Right lung (tissue), 2 donors: ENCODE measurements at regions not wholly inside any gene's neighbourhood (a gene's known extent, or its start where the extent isn't known, plus 50 kb on each side); places are given as distances from the start of the nearest gene placed in this dataset.
"Not testable (repeated sequence)": the region's sequence is repeated elsewhere in the genome, so short reads cannot be mapped to it uniquely, and the experiment has no call there.

ENCODE experiments used
- DNase-seq, 2 donors: peaks; one replicate each; pipeline ENCODE4 v3.0.0-alpha.2; 2013

DNA sequence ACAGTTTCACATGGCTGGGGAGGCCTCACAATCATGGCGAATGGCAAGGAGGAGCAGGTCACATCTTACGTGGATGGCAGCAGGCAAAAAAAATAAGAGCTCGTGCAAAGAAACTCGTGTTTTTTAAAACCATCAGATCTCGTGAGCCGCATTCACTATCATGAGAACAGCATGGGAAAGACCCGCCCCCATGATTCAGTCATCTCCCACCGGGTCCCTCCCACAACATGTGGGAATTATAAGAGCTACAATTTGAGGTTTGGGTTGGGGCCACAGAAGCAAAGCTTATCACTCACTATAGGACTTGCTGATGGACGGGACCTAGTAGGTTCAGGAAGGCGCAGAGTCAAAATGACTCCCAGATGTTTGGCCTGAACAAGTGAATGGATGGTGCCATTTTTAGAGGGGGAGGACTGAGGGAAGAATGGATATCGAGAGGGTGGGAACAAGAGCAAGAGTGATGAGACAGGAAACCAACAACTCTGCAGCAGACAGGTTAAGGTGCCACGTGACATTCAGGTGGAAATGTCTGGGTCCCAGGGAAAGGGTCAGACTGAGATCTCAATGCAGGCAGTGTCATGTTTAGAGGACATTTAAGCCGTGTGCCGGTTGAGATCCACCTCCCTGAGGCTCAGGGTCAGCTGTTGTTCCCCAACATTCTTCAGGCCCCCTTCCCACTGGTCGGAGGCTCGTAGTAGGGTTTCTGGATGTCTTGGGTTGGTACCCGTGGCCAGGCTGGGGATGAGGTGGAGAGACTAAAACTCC is 85.7 kb downstream of the MYCN start:
- no peak for DNase-seq

DNA sequence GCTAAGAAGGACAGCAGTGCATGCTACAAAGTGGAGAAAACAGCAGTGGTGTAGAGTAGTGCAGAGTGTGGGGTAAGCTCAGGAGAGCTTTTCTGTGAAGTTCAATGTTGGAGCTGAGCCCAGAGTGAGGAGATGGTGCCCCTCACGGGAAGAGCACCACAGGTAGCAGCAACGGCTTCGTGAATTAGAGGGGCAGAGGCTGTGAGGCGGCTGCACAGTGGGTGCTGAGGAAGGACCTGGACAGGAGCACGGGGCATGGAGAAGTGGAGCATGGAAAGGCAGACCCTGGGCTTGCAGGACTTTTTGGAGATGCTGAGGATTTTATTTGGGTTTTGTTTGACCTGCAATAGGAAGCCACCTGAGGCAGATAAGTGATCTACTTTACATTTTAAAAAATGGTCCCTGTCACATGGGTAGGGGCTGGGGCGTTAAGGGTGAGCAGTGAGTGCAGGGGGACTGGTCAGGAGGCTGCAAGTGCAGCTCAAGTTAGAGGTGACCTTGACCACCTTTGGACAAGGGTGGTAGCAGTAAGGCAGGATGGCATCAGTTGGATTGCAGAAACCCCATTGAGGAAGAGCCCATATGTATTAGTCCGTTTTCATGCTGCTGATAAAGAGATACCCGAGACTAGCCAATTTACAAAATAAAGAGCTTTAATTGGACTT is 85.0 kb downstream of the MYCN start:
- DNase-seq, result no peak

DNA sequence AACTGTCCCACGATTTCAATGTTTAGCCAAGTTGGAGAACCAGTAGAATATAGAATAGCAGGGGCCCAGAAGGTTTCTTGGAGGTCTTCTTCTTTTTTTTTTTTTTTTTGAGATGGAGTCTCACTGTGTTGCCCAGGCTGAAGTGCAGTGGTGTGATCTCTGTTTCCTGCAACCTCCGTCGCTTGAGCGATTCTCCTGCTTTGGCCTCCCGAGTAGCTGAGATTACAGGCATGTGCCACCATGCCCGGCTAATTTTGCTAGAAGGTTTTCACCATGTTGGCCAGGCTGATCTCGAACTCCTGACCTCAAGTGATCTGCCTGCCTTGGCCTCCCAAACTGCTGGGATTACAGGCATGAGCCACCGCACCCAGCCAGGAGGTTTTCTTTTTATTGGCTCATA is 84.3 kb downstream of the MYCN start:
- not testable (repeated sequence) for DNase-seq

DNA sequence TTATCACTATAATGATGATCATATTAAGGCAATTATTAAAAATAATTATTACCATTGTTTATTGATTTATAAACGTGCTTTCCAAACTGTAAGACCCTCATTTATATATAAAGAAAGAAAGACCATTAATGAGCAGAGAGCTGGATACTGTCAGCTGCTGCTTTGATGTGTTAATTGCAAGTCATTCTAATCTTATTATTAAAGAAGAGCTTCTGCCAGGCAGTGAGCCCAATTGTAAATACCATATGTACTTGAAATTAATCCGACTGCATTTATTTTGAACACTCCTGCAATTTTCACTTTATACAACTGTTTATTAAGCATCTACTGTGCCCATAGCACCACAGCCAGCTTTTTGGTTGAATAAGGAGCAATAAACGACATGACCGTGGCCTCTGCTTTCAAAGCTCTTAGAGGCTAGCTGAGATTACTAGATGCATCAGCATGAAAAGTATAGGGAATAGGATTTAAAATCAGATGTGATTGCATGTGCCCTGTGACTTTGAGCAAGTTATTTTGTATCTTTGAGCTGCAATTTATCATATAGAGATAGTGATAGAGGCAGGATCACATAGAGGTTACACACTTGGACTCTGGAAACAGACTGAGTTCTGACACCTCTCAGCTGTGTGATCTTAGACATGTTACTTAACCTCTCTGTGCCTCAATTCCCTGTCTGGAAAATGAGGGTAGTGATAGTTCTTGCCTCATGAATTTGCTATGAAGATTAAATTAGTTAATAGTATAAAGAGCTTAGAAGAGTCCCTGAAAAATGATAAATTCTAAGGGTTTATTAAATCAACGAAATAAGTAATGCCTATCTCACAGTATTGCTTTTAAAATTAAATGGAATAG is 83.4 kb downstream of the MYCN start:
- no peak for DNase-seq

DNA sequence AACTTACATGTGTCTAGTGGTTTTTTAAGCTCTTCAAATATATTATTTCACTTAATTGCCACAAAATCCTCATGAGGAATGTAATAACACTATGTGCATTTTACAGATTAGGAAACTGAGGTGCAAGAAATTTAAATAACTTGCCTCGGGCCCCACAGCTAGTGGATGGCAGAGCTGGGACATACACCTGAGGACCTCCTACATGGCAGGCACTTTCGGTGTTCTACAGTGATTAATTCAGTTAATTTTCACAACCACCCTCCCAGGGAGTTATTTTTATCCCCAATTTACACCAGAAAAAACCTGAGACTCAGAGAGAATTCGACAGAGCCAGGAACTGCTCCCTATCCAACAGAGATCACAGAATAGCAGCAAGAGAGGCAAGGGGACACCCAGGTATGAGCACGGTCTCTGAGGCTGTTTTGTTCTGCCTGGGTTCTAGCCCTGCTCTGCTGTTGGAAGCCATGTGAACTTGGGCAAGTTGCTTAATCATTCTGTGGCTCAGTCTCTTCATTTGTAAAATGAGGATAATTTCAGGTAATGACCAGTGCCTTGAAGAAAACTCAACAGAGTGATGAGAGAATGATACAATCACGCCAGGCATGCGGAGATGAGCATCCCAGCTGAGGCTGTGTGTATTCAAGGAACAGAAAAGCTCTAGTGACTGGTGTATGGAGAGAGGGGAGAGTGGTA is 82.3 kb downstream of the MYCN start:
- DNase-seq, result no peak

DNA sequence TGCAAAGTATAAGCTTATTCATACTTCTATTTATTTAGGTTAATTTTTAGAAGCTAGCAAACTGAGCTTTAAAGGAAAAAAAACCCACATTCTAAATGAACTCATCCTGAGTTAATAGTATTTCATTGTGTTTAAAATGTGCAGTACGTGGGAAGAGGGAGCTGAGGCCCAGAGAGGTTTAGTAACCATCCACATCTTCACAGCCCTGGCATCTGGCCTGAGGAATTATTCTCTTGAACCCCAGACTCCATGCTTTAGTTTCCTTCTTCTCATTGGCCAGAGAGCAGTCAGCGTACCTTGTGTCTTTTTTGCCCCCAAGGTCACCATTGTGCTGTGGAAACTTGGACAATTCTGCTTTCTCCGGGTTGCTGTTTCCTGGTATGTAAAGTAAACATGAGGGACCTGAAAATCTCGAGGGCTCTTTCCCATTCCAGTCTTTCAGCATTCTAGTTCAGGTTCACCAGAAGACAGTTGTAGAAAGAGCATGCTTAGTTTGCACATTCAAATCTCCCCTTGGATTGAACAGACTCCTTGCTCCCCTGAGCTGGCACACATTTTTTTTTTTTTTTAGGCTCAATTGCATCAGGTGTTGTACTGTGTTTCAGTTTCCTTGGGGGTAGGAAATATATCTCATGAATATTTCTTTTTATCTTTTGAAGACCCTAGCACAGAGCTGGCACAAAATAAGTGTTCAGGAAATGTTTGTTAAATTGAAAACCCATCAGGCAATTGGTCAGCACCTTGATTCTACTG is 81.4 kb downstream of the MYCN start:
- peak in 1 of 2 donors; percentile 52 for DNase-seq

DNA sequence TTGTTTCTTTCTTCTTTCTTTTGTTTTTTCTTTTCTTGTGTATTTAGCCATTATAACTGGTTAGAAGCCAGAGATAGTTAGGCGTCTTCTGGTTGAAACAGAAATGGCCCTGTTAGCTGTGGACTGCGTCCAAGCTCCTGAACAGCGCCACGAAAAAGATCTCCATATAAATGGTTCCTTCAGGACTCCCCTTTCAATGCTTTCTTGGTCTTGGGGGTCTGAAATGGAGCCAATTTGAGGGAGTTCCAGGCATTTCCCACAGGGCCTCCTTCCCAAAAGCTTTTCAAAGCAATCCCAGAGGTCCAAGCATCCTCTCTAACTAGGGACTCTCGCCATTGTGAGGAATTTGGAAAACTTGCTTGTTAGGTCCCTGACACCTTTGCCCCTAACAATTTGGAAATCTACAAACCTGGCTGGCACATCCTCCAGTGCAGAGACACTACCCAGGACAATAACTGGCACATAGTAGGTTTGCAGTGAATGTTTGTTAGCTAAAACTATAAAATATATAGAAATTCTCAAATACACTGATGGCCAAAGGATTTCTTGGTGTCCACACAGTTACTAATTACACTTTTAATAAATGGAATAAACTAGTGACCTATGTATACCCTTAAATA is 80.1 kb downstream of the MYCN start:
- DNase-seq, result no peak

DNA sequence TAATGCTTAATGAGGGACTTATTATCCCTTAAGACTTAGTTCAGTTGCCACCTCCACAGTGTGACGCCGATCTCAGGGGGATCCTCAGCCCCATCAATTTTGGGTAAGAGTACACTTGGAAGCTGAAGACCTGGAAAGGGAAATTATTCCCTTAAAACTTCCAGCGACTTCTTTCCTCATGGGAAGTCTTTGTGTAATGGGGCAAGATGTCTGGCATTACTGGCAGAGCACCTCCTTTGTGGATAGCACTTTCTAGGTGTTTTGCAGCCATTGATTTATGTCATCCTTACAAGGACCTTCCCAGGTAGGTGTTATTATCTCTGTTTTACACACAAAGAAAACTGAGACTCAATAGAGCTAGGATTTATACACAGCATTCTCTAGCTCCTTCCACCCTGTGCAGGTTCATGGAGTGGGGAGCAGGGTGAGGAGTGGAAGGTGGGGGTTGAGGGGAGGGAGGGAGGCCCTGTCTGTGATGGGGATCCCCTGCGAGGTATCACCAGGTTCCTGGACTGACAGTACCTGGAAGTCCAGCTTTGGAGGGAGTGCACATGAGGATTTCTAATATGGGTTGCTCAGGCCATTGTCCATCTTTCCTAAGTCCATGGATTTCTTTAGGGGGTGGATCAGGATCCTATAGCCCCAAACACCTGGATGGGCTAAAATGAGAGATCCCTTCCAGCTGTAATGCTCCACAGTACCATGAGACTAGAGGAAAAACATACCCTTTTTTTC is 79.4 kb downstream of the MYCN start:
- no peak for DNase-seq

DNA sequence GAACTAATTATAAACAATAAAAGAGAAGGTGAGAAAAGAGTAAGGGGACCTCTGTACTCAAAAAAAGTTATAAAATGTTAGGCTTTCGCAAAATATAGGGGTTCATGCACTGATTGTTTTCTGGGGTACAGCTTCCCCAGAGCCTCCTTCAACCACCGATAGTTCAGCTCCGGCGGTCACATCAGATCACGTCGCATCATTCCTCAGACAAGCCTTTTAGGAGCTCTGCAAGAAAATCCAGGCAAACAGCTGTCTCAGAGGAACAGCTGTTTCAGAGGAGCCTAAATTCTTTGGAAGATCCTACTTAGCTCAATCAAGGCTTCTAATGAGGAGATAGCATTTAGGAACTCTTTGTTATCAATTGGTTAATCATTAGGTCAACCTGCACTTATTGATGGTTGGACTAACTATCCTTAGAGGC is 78.7 kb downstream of the MYCN start:
- DNase-seq, result no peak

DNA sequence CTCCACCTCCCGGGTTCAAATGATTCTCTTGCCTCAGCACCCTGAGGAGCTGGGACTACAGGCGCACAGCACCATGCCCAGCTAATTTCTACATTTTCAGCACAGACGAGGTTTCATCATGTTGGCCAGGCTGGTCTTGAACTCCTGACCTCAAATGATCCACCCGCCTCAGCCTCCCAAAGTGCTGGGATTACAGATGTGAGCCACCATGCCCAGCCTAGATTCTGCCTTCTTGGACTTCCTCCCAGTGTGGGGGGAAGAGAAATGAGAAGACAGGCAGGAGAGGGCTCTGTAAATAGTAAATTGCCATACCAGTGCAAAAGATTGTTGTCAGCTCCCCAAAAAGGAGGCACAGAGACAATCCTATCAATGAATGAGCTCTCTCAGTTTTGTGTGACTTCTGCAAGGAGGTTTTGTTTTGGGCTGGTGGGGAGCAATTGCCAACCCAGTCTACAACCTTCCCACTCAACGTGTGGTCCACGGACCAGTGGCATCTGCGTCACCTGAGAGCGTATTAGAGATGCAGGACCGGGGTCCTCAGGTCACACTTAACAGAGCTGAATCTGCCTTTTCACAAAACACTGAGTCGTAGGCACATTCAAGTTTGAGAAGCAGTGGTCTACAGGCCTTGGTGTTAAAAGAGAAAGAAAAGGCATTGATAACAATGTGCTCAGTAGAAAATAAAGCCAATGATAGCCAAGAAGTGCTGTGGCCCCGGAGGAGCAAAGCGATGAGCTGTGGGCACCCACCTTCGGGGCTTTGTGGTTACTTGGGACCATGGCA is 78.1 kb downstream of the MYCN start:
- DNase-seq, result no peak

DNA sequence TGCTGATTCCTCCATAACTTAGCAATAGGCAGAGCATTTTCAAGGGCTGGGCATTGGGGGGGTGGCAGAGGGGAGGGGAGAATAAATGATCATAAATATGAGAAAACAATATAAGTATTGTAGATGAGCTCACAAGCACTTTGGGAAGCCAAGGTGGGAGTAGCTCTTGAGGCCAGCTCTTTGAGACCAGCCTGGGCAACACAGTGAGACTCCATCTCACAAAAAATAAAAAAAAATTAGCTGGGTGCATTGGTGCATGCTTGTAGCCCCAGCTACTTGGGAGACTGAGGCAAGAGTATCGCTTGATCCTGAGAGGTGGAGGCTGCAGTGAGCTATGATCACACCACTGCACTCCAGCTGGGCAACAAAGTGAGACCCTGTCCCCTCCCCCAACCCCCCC is 75.9 kb downstream of the MYCN start:
- no peak for DNase-seq

DNA sequence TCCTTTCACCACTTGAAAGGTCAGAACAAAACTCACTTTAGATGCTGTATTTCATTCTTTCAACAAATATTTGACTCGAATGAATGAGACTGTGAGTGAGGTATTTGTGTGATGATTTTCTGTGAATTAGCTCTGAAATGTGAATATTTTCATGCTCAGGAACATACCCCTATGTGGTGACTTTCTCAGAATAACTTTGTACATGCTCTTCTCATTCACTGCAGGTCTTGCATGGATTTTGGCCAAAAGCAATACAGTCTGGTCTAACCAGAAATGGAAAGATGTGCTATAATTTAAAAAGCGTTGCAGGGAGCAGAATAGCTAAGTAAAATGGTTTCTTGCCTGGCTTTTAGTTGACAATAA is 75.5 kb downstream of the MYCN start:
- DNase-seq, result no peak

DNA sequence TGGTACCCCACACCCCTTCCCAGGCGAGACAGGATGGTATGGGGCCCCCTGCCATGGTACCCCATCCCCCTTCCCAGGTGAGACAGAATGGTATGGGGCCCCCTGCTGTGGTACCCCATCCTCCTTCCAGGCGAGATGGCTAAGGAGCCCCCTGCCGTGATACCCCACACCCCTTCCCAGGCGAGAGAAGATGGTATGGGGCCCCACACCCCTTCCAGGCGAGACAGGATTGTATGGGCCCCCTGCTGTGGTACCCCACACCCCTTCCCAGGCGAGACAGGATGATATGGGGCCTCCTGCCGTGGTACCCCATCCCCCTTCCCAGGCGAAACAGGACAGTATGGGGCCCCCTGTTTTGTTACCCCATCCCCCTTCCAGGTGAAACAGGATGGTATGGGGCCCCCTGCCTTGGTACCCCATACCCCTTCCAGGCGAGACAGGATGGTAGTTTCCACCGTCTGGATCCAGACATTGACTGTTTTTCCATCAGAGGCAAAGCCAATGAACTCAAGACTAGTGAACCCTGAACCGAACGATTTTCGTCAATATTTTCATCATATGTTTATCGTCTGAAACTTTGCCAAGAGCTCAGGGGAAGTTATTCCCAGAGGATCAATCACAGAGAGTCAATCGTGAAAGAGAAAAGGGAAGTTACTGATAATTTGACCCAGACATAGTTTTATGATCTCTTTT is 75.0 kb downstream of the MYCN start:
- DNase-seq, result no peak

DNA sequence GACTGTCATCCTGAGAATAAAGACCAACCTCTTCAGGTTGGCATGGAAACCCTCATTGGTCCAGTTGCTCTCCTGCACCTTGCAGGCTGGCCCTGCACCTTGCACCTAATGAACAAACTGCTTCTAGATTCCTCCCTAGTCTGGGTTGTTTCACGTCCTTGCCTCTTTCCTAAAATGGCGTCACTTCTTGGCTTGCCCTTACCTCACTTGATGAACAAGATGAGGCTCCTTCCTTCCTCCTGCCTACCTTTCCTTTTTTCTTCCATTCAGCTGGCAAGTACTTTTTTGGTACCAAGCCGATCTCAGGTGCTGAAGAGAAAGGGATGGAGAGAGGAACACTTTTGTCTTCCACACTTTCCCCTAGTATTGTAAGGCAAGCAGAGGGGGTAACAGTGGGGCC is 74.5 kb downstream of the MYCN start:
- DNase-seq, result no peak

DNA sequence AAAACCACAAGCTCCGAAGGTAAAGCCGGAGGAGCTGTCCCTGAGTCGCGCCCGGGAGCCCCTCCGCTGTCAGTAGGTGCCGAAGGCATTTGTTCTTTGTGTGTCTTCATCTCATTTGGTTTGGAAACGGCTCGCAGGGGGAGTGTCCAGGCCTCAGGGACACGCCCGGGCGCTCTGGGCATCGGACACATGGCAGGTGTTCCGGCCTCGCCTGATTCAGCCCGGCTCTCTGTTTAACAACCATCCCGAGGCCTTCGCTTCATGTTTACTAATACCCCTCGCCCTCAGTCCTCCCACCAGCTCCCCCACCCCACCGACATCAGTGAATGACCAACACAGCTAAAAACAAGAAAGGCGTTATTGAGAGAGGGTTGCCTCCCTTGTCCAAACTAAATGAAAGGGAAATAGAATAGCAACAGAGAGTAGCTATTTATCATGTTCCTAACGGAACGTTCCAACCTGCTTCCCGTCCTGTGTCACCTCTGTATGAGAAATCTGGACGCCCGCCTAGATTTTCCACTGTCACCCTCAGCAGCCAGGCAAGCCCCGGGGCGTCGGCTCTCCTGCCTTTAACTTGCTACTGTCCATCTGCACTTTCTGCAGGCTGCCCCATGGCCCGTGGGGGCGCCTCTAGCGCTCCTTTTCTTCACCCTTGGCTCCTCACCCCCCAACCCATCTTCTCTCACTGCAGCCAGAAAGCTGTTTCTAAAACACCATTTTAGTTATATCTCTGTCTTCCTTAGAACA is 73.9 kb downstream of the MYCN start:
- DNase-seq, result no peak

DNA sequence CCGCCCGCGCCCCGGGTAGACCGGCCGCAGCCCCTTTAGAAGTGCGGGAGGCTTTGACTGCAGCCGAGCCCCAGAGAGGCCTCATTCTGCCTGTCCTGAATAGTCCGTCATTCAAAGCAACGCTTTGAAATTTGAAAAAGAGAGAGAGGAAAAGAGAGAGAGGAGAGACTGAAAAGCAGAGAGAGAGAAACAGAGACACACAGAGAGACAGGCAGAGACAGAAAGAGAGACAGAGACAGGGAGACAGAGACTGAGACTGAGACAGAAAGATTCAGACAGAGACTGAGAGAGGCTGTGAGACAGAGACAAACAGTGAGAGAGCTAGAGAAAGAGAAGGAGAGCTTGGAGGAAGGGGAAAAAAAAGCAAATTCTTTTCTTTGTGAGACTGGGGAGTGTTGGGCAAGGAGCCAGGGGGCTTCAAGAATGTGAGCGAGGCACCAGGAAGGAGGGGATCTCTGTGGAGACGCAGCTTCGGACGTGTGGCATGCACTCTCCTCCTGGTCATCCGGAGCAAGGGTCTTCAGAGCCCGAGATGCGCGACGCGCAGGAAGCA is 73.1 kb downstream of the MYCN start:
- no peak for DNase-seq

DNA sequence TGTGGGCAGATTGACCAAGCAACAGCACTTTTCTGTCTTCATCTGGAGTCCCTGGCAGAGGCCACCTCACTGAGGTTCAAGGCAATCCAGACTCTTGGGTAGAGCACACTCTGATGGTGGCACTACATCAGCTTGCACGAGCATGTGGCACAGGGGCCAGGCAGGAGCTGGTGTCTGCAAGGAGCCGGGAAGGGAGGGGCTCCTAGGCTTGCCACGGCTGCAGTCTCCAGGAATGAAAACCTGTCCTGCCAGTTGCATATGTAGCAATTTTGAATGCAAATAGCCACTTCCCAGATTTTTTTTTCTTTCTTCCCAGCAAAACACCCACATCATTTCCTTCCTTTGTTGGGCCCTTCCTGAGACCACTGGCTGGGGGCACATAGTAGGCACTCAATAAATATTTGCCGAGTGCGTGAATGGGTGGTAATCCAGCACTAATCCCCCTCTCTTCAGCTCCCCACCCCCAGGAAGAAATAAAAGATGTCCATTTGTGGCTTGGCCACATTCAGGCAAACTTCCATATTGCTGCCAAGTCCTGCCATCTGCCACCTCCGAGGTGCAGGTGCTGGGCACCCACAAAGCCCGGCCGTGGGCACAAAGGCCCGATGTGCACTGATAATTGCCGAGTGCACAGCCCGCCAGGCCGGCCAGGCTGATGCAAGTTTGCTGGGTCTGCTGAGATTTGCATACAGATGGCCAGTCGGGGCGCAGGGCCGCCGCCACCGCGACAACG is 72.4 kb downstream of the MYCN start:
- DNase-seq, result peak in 1 of 2 donors; percentile 35
